ENCODE measurements at regions not wholly inside any gene's neighbourhood (a gene's known extent, or its start where the extent isn't known, plus 50 kb on each side); places are given as distances from the start of the nearest gene placed in this dataset.

GRCh38 chr9:84393266-84393950 is 52.9 kb upstream of the SLC28A3 start:
- DNase-seq (ENCODE audit: low spot score) = no peak

DNA sequence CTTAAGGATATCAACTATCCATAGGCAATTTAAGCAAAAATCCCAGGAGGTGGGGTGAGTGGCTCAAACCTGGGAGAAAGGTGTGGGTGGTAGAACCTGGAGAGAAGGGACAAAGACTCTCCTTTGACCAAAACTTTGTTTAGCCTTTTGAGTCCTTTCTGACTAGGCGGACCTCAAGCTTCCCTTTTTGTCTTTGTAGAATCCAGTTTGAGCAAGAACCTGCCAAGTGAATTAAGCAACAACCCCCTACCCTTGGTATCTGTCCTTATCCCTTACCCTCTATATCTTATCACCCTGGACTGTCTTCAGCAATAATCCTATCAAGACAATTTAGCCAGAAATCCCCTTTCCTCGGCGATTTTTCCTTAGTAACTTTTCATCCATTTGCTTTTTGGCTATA is 53.5 kb upstream of the SLC28A3 start:
- no peak for DNase-seq (ENCODE audit: low spot score)

DNA sequence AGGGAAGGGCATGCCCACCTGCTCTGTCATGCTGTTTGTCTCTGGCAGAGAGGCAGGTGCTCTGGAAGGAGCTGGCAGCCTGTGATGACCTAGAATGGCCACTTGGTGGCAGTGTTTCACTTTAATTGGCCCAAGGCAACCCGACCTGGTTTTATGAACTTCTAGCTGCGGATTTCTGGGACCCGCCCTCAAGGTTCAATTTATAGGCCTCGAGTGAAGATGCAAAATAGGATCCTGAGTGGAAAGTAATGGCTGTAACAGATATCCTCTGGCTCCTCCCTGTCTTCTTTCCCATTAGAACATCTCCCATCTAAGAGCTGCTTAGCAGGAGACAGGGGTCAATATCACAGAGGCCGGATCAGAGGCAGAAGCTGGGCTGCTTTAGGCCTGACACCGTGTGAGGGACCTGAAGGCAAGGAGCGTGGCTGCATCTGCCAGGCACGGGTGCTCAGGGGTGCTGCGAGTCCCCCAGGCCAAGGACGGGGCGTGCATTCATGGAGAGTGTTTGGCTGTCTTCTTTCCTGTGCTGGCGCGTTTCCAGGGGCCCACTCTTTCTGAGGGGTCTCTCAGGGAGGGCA is 56.7 kb upstream of the SLC28A3 start:
- DNase-seq (ENCODE audit: low spot score) = peak; percentile 69

- DNase-seq (ENCODE audit: low spot score) = peak; percentile 60
These were observed 57.3 kb upstream of the SLC28A3 start for GRCh38 chr9:84397822-84398221.

DNA sequence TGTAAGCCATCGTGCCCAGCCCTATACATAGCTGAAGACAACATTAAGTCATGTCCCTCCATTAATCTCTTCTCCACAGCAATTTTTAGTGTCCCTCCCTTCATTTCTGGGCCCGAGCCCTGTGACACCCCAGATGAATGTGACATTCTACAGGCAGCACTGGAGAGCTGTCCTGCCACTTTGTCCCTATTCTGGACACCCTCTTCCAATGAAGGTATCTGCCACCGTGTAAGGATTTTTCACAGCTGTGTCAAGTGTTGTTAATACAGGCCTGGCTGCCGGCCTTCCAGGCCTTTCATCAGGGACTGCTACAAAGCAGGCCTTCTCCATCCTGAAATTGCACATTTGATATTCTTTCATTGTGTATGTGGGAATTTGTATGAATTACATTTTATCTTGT is 62.0 kb upstream of the SLC28A3 start:
- DNase-seq (ENCODE audit: low spot score) = no peak

GRCh38 chr9:84403288-84403687 is 62.7 kb upstream of the SLC28A3 start:
- no peak for DNase-seq (ENCODE audit: low spot score)

DNA sequence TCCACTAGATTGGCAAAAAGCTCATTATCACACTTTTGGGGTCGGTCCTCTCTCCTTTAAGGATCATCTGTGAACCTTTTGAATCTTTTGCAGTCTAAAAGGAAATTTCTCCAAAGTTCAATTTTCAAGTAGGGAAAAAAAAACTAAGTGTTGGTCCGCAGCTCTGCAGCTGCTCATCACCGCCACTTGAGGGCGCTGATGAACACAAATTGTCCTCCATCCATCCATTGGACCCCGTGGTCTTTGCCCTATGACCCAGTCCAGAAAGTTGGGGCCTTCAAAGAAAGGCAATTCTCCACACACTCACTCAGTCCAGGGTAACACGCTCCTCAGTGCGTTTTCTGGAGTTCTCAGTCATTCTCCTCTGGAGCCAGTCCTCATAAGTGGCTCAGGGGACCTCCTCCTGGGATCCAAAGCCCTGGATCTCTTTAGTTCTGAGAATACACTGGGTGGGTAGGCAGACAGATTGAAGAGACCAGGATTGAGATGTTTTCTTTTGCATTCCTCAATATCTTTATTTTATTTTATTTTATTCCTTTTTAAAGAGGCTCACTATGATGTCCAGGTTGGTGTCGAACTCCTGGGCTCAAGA is 63.6 kb upstream of the SLC28A3 start:
- DNase-seq (ENCODE audit: low spot score) = peak; percentile 7

- DNase-seq (ENCODE audit: low spot score) = no peak
These were observed 65.1 kb upstream of the SLC28A3 start for GRCh38 chr9:84405667-84406066.

GRCh38 chr9:84408416-84408815 is 67.9 kb upstream of the SLC28A3 start:
- no peak for DNase-seq (ENCODE audit: low spot score)

- no peak for DNase-seq (ENCODE audit: low spot score)
These were observed 71.2 kb upstream of the SLC28A3 start for GRCh38 chr9:84411683-84412267.

- DNase-seq (ENCODE audit: low spot score) = no peak
These were observed 72.1 kb upstream of the SLC28A3 start for GRCh38 chr9:84412654-84413053.

DNA sequence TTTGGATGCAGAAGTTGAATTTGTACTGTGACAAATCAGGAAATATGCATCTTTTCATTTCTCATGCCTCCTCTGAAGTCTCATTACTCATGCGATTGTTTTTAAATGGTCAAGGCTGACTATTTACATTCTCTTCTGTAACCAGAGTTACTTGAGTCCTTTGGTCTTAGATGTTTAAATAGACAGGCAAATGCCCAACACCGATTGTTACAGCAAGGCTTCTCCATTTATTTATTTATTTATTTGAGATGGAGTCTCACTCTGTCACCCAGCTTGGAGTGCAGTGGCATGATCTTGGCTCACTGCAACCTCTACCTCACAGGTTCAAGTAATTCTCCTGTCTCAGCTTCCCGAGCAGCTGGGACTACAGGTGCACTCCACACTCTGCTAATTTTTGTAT is 72.7 kb upstream of the SLC28A3 start:
- DNase-seq (ENCODE audit: low spot score) = no peak

DNA sequence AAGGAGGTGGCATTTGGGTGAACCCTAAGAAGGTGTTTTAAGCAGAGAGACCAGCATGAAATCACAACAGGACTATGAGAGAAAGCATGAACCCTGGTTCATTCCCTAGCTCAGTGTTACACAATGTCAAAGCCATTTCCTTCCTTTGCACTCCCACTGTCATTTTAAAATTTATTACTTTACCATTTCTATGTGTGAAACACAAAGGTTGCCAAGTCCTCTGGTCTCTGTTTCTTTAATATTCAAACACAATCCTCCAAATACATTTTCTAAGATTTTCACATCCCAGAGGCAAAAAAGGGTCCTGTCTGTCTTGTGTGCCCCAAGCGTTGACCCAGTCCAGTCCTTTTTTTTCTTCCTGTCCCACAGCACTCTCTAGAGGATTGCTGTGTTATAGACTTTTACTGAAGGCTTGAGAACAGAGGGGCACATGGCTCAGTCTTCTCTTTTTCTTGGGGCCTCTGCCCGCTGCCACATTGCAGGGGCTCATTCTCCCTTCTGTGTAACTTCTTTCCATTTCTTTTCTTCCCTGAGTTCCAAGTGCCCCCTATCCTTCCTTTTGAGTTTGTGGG is 78.6 kb upstream of the SLC28A3 start:
- DNase-seq (ENCODE audit: low spot score) = no peak

DNA sequence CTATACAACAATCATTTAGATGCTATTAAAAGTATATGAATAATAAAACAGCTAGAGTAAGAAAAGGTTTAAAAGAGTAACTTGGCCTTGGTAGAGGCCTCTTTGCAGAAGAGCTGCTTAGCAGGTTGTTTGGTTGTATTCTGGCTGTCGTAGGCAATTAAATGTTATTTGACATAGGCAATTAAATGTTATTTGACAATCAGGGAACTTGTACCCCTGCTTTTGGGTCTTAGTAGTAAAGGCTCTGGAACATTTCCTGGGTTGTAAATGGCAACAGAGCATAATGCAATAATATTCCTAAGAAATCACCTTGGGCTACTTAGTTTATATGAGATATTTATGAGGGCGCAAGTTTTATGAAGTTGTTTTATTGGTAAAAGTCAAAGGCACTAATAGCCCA is 84.4 kb upstream of the SLC28A3 start:
- DNase-seq (ENCODE audit: low spot score) = no peak

GRCh38 chr9:84432746-84433145 is 92.2 kb upstream of the SLC28A3 start:
- no peak for DNase-seq (ENCODE audit: low spot score)

DNA sequence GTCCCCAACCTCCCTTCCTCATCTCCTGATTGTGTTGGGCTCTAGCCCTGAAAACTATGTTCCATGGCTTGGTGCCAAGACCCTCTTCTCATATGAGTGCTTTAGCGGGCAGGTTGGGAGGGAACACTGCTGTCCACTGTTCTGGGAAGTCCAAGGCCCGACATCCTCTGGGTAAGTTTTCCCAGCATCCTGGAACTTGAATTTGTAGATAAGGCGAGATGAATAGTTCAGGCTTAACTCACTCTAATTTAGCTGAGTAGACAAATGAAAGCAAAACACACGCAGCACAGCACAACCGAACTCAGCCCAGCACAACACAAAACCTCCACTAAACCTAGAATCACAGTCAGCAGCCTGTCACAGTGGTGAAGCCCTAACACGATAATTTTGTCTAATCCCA is 95.3 kb upstream of the SLC28A3 start:
- no peak for DNase-seq (ENCODE audit: low spot score)

- DNase-seq (ENCODE audit: low spot score) = no peak
These were observed 96.0 kb upstream of the SLC28A3 start for GRCh38 chr9:84436386-84437109.

GRCh38 chr9:84438391-84438790 is 97.8 kb upstream of the SLC28A3 start:
- no peak for DNase-seq (ENCODE audit: low spot score)

DNA sequence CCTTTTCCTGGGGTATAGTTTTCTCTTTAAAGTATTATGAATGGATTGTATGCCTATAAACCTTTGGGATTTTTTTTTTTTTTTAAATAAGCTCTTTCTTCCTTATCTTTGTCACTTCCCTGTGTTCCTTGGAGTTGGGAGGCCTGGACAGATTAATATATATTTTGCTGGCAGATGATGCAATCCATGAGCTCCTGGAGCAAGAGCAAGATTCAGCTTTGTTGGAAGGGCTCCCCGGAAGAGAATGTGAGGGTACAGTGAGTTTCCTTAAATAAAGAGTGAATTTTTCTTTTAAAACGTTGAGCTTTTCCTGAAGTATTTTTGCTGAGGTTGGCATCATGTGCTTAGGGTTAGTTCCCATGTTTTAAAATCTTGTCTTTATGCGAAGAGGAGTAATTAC is 98.7 kb upstream of the SLC28A3 start:
- DNase-seq (ENCODE audit: low spot score) = no peak

- DNase-seq (ENCODE audit: low spot score) = no peak
These were observed 102.2 kb upstream of the SLC28A3 start for GRCh38 chr9:84442712-84443111.

- no peak for DNase-seq (ENCODE audit: low spot score)
These were observed 105.2 kb upstream of the SLC28A3 start for GRCh38 chr9:84445737-84446136.

- no peak for DNase-seq (ENCODE audit: low spot score)
These were observed 106.7 kb upstream of the SLC28A3 start for GRCh38 chr9:84447305-84447704.

Data from kidney tubule cell (primary cell).